EL (cell line): ENCODE measurements at regions not wholly inside any gene's neighbourhood (a gene's known extent, or its start where the extent isn't known, plus 50 kb on each side); places are given as distances from the start of the nearest gene placed in this dataset.
"Not testable (repeated sequence)": the region's sequence is repeated elsewhere in the genome, so short reads cannot be mapped to it uniquely, and the experiment has no call there.

ENCODE experiments used
- DNase-seq: peaks from one replicate; pipeline ENCODE4 v3.0.0-alpha.2; 2016

- DNase-seq = no peak
Measured at GRCh38 chr1:203401199-203401877, 50.4 kb upstream of the FMOD start.

GRCh38 chr1:203402152-203402551 is 51.2 kb upstream of the FMOD start:
- DNase-seq = no peak

GRCh38 chr1:203402629-203403337 is 51.9 kb upstream of the FMOD start:
- DNase-seq = peak; percentile 80

- DNase-seq = no peak
Measured at GRCh38 chr1:203403586-203403985, 52.7 kb upstream of the FMOD start.

GRCh38 chr1:203404546-203404945 is 53.6 kb upstream of the FMOD start:
- no peak for DNase-seq

GRCh38 chr1:203405703-203406438 is 54.9 kb upstream of the FMOD start:
- no peak for DNase-seq

GRCh38 chr1:203406446-203407045 is 55.6 kb upstream of the FMOD start:
- peak; percentile 30 for DNase-seq

- DNase-seq = no peak
Measured at GRCh38 chr1:203407296-203407695, 56.4 kb upstream of the FMOD start.

GRCh38 chr1:203408486-203409481 is 57.9 kb upstream of the FMOD start:
- DNase-seq = peak; percentile 78

- DNase-seq = no peak
Measured at GRCh38 chr1:203410182-203410900, 59.4 kb upstream of the FMOD start.

GRCh38 chr1:203411431-203411830 is 60.5 kb upstream of the FMOD start:
- DNase-seq = not testable (repeated sequence)

GRCh38 chr1:203419558-203419957 is 56.0 kb upstream of the PRELP start:
- DNase-seq = no peak

GRCh38 chr1:203420263-203420662 is 55.3 kb upstream of the PRELP start:
- DNase-seq = no peak

- no peak for DNase-seq
Measured at GRCh38 chr1:203421246-203421645, 54.4 kb upstream of the PRELP start.

- DNase-seq = no peak
Measured at GRCh38 chr1:203422116-203422515, 53.5 kb upstream of the PRELP start.

- peak; percentile 60 for DNase-seq
Measured at GRCh38 chr1:203422656-203423055, 53.0 kb upstream of the PRELP start.

- no peak for DNase-seq
Measured at GRCh38 chr1:203424285-203424684, 51.3 kb upstream of the PRELP start.

- no peak for DNase-seq
Measured at GRCh38 chr1:203424861-203425662, 50.5 kb upstream of the PRELP start.

GRCh38 chr1:203425663-203425975 is 50.0 kb upstream of the PRELP start:
- no peak for DNase-seq
